NCI-H146 (cell line): ENCODE measurements at regions not wholly inside any gene's neighbourhood (a gene's known extent, or its start where the extent isn't known, plus 50 kb on each side); places are given as distances from the start of the nearest gene placed in this dataset.

ENCODE experiments used
- DNase-seq: peaks from one replicate; lab custom pipeline; 2025; lab: John Stamatoyannopoulos, UW

GRCh38 chrX:10900585-10901289 is 210.4 kb upstream of the HCCS start:
- no peak for DNase-seq

- no peak for DNase-seq
Observed at GRCh38 chrX:10901290-10901633, 209.9 kb upstream of the HCCS start.

DNA sequence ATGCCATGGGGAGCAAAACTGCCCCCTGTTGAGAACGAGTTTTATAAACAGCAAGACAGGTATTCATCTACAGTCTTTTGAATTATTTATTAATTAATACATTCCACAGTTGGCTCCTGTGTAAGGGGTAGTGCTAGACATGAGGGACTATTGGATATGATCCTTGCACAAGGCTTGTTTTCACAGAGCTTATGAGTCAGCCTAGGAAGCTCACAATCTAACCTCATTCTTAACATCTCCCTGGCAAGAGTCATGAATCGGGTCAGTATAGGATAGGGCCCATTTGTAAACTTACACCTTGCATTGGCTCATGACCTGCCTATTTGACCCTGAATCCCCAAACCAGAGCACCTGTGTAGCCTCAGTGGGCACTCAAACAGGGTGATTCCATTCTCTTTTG is 209.1 kb upstream of the HCCS start:
- DNase-seq, result no peak

DNA sequence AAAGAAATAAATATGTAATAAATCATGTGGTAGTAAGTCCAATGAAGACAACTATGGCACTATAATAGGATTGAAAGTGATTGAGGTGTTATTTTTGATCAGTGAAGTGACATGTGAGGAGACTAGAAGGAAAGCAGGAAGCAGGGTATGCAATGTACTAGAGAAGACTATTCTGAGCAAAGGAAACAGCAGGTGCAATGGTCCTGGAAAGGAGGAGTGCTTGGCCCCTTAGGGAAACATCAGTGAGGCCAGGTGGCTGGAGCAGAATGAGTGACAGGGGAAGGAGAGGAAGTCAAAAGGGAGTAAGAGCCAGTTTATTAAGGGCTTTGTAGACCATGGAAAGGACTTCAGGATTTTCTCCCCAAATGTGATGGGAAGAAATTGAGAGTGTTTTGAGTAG is 207.6 kb upstream of the HCCS start:
- no peak for DNase-seq

- no peak for DNase-seq
Observed at GRCh38 chrX:10904220-10904619, 206.9 kb upstream of the HCCS start.

GRCh38 chrX:10906866-10907265 is 204.3 kb upstream of the HCCS start:
- no peak for DNase-seq

GRCh38 chrX:10922159-10922558 is 189.0 kb upstream of the HCCS start:
- DNase-seq, result no peak

- DNase-seq, result no peak
Observed at GRCh38 chrX:10922835-10923234, 188.3 kb upstream of the HCCS start.

DNA sequence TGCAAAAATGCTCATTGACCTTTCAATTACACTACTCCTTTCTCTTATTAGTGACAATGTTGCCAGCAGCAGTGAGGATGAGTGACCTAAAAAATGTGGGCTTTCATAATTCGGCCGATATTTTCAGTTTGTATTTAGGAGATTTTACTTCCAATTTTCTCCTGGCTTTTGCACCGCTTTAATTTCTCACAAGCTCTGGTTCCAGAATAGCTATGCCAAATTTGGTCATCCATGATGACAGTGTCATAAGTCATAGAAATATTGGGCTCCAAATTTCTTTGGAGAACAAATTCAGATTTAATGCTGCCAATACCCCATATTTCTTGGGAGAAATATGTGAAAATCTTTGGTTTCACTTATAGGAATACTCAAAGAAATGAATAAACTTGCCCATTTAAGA is 187.7 kb upstream of the HCCS start:
- no peak for DNase-seq

DNA sequence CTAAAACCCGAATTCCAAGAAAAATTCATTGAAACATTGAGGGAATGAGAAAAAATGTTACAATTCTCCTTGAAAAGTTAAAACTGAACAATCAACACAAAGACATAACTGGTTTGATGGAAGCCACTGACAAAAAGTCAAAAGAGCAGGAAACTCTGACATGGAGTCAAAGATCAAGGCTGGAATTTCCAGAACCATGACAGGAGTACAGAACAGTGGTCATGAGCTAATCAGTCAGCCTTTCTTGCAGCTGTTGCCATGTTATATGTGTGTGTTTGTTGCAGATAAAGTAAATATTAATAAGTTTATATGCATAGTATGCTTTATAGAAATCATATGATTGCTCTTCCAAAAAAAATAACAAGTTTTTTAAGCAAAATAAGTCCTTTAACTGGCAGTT is 184.7 kb upstream of the HCCS start:
- DNase-seq, result no peak

GRCh38 chrX:10926891-10927290 is 184.2 kb upstream of the HCCS start:
- no peak for DNase-seq

DNA sequence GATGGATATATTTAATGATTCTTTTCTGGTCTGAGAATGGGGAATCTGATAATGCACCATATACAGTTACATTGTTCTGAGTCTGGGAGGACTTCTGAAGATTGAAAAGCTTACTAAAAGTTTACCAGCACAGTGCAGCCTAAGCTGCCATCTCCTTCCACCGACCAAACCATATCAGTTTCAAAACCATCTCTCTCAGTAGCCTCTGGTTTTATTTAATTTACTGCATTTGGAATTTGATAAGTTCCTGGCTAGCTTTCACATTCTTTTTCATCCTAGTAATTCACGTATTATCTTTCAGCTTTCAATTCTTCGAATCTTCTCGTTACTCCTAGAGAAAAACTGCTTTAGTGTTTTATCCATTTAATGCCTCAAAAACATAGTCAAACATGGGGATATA is 181.4 kb upstream of the HCCS start:
- no peak for DNase-seq

GRCh38 chrX:10930151-10930550 is 181.0 kb upstream of the HCCS start:
- DNase-seq, result no peak

- no peak for DNase-seq
Observed at GRCh38 chrX:10931976-10932375, 179.2 kb upstream of the HCCS start.

DNA sequence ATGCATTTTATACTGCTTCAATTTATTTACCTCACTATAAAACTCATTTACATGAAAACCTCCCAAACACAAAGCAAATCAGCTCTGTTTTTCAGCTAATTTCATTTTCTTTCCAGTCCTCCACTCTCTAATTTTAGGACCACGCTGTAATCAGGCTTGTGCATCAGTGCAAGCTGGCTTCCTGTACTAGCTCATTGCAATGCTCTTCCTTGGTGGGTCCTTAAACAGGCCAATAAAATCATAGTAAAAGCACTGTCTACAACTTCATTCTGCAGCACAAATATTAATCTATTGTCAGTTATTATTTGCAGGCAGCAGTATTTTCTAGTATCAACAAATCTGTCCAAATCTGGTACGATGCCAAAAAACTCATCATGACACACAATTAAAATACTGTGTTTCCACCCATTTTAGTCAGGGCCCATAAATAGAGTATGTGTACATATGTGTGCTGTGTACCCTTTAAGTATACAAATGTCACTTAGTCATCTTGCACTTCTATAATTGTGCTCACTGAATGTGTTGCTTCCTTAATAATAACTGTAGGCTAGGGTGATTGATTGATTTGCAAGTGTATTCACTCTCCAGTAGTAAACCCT is 178.2 kb upstream of the HCCS start:
- no peak for DNase-seq

DNA sequence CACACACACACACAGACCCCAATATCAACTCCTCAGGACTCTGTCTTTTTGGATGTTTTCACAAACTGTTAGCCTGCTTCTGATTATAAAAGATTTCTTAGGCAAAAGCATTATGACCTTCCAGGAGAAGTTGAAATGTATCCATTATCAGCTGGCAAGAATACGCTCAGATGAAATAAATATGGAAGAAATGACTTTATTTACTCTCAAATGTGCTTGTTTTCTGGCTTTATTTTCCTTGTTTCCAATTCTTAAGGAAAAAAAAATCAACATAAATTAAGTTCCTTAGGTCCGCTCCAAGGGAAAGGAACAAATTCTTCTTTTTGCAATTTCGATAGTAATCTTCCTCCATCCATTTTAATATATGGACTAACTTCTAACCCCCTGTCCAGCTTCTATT is 175.6 kb upstream of the HCCS start:
- no peak for DNase-seq

GRCh38 chrX:10936976-10937375 is 174.2 kb upstream of the HCCS start:
- no peak for DNase-seq

DNA sequence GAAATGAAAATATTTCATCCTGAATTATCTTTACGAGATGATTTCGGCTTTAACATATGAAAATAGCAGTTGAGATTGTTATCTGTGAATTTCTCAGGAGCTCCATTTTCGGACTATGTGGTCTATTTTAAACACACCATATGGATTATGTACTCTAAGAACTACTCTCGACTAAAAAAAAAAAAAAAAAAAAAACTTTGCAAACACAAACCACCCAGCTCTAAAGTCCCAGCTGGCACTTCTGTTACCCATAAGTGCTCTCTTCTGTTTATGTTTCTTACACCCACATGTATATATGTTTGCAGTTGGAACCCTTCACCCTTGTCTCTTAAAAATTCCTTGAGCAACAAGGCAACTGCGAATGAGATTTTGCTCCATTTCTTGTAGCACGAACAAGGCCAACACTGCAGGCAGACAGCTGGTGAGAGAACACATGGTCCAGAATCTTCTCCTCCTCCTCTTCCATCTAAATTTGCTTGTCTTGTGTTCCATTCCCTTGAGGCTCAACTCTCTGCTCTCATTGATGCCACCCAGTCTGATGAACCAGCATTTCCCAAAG is 172.7 kb upstream of the HCCS start:
- DNase-seq, result no peak

- no peak for DNase-seq
Observed at GRCh38 chrX:10939424-10939823, 171.7 kb upstream of the HCCS start.

DNA sequence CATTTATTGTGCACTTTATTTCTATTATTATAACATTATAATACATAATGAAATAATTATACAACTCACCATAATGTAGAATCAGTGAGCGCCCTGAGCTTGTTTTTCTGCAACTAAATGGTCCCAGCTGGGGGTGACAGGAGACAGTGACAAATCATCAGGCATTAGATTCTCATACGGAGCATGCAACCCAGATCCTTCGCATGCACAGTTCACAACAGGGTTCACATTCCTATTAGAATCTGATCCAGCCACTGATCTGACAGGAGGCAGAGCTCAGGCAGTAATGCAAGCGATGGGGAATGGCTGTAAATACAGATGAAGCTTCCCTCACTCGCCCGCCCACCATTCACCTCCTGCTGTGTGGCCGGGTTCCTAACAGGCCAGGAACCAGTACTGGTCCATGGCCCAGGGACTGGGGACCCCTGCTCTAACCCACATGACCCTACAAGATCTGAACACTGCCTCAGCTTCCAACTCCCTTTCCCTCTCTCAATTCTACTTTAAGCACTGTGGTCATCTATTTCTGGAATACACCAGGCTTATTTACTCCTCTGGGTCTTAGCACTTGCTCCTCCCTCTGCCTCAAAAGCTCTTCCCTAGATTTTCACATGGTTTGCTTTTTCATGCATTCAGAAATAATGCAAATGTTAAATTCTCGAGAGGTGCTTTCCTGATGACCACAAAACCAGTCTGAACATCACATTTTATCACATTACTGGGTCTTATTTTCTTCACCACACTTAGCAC is 166.8 kb upstream of the HCCS start:
- DNase-seq, result no peak

DNA sequence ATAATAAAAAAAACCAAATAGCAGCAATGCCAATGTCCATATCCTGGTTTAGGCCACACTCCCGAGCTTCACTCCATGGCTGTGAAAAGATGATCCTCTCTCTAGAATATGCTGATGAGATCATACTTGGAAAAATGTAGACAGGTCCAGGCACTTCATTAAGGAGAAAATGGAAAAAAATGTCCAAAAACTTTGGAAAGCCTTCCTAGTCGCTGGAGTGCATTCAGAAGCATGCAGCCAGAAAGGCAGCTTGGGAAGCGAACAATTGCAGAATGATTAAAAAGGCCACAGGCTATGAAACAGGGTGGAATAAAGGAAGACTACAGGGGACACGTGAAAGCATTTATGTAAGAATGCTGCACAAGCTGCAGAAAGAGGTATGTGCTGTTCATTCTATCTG is 165.6 kb upstream of the HCCS start:
- no peak for DNase-seq

DNA sequence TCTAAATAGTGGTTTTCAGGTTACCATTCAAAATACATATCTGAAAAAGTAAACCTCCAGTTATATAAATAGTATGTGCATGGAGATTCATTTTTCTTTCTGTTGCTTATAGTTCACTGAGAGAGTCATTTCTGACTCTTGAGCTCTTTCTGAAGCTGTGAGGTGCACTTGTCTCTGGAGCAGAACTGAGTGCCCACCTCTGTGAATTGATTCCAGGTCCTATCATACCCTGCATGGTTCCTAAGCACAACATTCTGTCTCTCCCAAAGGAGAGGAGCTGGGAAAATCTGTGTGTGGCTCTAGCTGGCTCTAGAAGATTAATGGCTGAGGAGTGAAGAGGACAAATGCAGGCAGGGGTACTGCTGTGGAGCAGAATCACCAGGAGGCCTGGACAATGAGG is 161.6 kb upstream of the HCCS start:
- no peak for DNase-seq

- DNase-seq, result no peak
Observed at GRCh38 chrX:10952619-10953018, 158.5 kb upstream of the HCCS start.
